Gastrocnemius medialis (tissue), 4 donors: ENCODE measurements at regions not wholly inside any gene's neighbourhood (a gene's known extent, or its start where the extent isn't known, plus 50 kb on each side); places are given as distances from the start of the nearest gene placed in this dataset.
"Not testable (repeated sequence)": the region's sequence is repeated elsewhere in the genome, so short reads cannot be mapped to it uniquely, and the experiment has no call there.

Source experiments
- ATAC-seq, 2 donors: fragments of 150-250 bp; one replicate each; pipeline ENCODE4 v1.9.1; 2016
- DNase-seq, 2 donors: peaks; one replicate each; pipeline ENCODE4 v3.0.0-alpha.2; 2019
- H3K27ac ChIP-seq, 4 donors: fragments of 200-600 bp; sonication (generic); 1 replicate in 1 of 4; 2 replicates in 3 of 4; pipeline ENCODE4 v1.5.1; 2016 to 2018; ENCODE audit warnings: mild to moderate bottlenecking in 2 of 4, moderate library complexity in 1 of 4
- H3K27me3 ChIP-seq, 3 donors: fragments of 200-600 bp; sonication (generic) in 2 of 3; 1 replicate in 1 of 3; 2 replicates in 2 of 3; pipeline versions ENCODE4 v1.5.1 to v1.6.0; 2016 to 2019; ENCODE audit warnings: mild to moderate bottlenecking in 1 of 3, moderate library complexity in 1 of 3
- H3K36me3 ChIP-seq, 2 donors: fragments of 200-600 bp; sonication (generic) in 1 of 2; one replicate each; pipeline ENCODE4 v1.5.1; 2017 to 2018
- H3K4me1 ChIP-seq, 2 donors: fragments of 200-600 bp; sonication (generic) in 1 of 2; one replicate each; pipeline ENCODE4 v1.5.1; 2016 to 2017; ENCODE audit warnings: mild to moderate bottlenecking in 2 of 2
- H3K4me3 ChIP-seq, 4 donors: fragments of 200-600 bp; sonication (generic) in 3 of 4; 1 replicate in 1 of 4; 2 replicates in 3 of 4; pipeline ENCODE4 v1.5.1; 2016 to 2019; ENCODE audit warnings: mild to moderate bottlenecking in 2 of 4
- H3K9me3 ChIP-seq, 3 donors: fragments of 200-600 bp; sonication (generic) in 2 of 3; 1 replicate in 1 of 3; 2 replicates in 2 of 3; pipeline ENCODE4 v1.5.1; 2016 to 2019
- CTCF ChIP-seq, 5 experiments: fragments of 450-650 bp in 3 of 5; fragments of 200-600 bp in 2 of 5; sonication (generic) in 2 of 5; IDR thresholded peaks in 4 of 5; conservative IDR thresholded peaks in 1 of 5; 1 replicate in 4 of 5; 2 replicates in 1 of 5; pipeline ENCODE4 v1.5.1; 2016 to 2019; ENCODE audit warnings: antibody characterized with exemption in 5 of 5, mild to moderate bottlenecking in 3 of 5, moderate library complexity in 3 of 5
- POLR2A ChIP-seq, 2 donors: fragments of 450-650 bp; IDR thresholded peaks; one replicate each; pipeline ENCODE4 v1.6.1; 2017; ENCODE audit warnings: antibody characterized with exemption in 2 of 2, mild to moderate bottlenecking in 2 of 2, moderate library complexity in 2 of 2
- in situ Hi-C, 4 donors: fragments of 200-750 bp; cut with MboI; loops; one replicate each; pipeline versions ENCODE4 v1.15.0 to v1.8.0; 2017; ENCODE audit warnings: low sequenced_read_pairs in 4 of 4
- intact Hi-C: fragments of 100-400 bp; cut with DNase I; formaldehyde crosslinking; loops from one replicate; pipeline ENCODE4 v1.15.1; 2023; ENCODE audit warnings: low total_unique reads

- no peaks in the 10 kb centered on the region for H3K4me1 ChIP-seq
- H3K27ac ChIP-seq = no peak overlapping the region
- H3K9me3 ChIP-seq = no peaks in the 10 kb centered on the region
- no peaks in the 10 kb centered on the region for H3K36me3 ChIP-seq
- DNase-seq = no peak
- H3K27me3 ChIP-seq = no peaks in the 10 kb centered on the region
- no peak overlapping the region for H3K4me3 ChIP-seq
- in situ Hi-C loops = loop anchor here in 1 of 4 donors (10.0 to 25.0 kb wide), 2 partner anchors 57 to 966 kb away; no protein-coding TSS in a partner anchor
- no peak for TF ChIP-seq CTCF (IDR thresholded peaks at IDR 0.05 in 4 of 5, conservative IDR thresholded peaks at IDR 0.05 in 1 of 5)
- no peak for TF ChIP-seq POLR2A (IDR thresholded peaks at IDR 0.05)
- intact Hi-C loops = no loop called here
- no peak for ATAC-seq
These were observed 255.9 kb downstream of the C11orf87 start for GRCh38 chr11:109677876-109678275.

GRCh38 chr11:109680127-109680526, 258.1 kb downstream of the C11orf87 start:
- in situ Hi-C loops = loop anchor here in 1 of 4 donors (25.0 kb wide), 1 partner anchor 968 kb away; no protein-coding TSS in a partner anchor

GRCh38 chr11:109682788-109683187, 260.8 kb downstream of the C11orf87 start:
- in situ Hi-C loops = loop anchor here in 1 of 4 donors (25.0 kb wide), 1 partner anchor 970 kb away; no protein-coding TSS in a partner anchor
- H3K36me3 ChIP-seq, H3K9me3 ChIP-seq, intact Hi-C loops, H3K27me3 ChIP-seq, ATAC-seq, H3K27ac ChIP-seq, H3K4me1 ChIP-seq, DNase-seq, H3K4me3 ChIP-seq: not testable (repeated sequence)

More at GRCh38 chr11:109680127-109680526, 258.1 kb downstream of the C11orf87 start:
- intact Hi-C loops = no loop called here
- no peaks in the 10 kb centered on the region for H3K36me3 ChIP-seq
- DNase-seq (no peak), ATAC-seq (no peak)
- H3K27ac ChIP-seq = no peak overlapping the region
- H3K4me1 ChIP-seq = no peaks in the 10 kb centered on the region
- H3K4me3 ChIP-seq = no peak overlapping the region
- no peak for TF ChIP-seq POLR2A (IDR thresholded peaks at IDR 0.05)
- TF ChIP-seq CTCF (IDR thresholded peaks at IDR 0.05 in 4 of 5, conservative IDR thresholded peaks at IDR 0.05 in 1 of 5) = no peak
- no peaks in the 10 kb centered on the region for H3K9me3 ChIP-seq
- H3K27me3 ChIP-seq = no peaks in the 10 kb centered on the region

- in situ Hi-C loops = loop anchor here in 1 of 4 donors (25.0 kb wide), 1 partner anchor 983 kb away; no protein-coding TSS in a partner anchor
- H3K4me3 ChIP-seq = no peak overlapping the region
- no peak overlapping the region for H3K27ac ChIP-seq
- H3K36me3 ChIP-seq = no peaks in the 10 kb centered on the region
- DNase-seq = no peak
- H3K9me3 ChIP-seq = peaks cover 0 to 4% (median 0%) of the 10 kb centered on the region in 3 donors
- ATAC-seq = no peak
- H3K4me1 ChIP-seq = no peaks in the 10 kb centered on the region
- intact Hi-C loops = loop anchor here (5.0 kb wide), 1 partner anchor 998 kb away; no protein-coding TSS in a partner anchor
- H3K27me3 ChIP-seq = no peaks in the 10 kb centered on the region
- no peak for TF ChIP-seq POLR2A (IDR thresholded peaks at IDR 0.05)
- no peak for TF ChIP-seq CTCF (IDR thresholded peaks at IDR 0.05 in 4 of 5, conservative IDR thresholded peaks at IDR 0.05 in 1 of 5)
These were observed 273.7 kb downstream of the C11orf87 start for GRCh38 chr11:109695696-109696095.

- in situ Hi-C loops = loop anchor here in 1 of 4 donors (25.0 kb wide), 1 partner anchor 984 kb away; no protein-coding TSS in a partner anchor
- Histone ChIP-seq H3K9me3 (peaks cover 0 to 4% (median 0%) of the 10 kb centered on the region in 3 donors), H3K4me1 (no peaks in the 10 kb centered on the region), H3K27me3 (no peaks in the 10 kb centered on the region), H3K36me3 (no peaks in the 10 kb centered on the region), H3K4me3 (no peak overlapping the region), H3K27ac (no peak overlapping the region)
- intact Hi-C loops = loop anchor here (5.0 kb wide), 1 partner anchor 999 kb away; no protein-coding TSS in a partner anchor
- ATAC-seq (no peak), DNase-seq (no peak)
- TF ChIP-seq POLR2A (IDR thresholded peaks at IDR 0.05) (no peak), CTCF (IDR thresholded peaks at IDR 0.05 in 4 of 5, conservative IDR thresholded peaks at IDR 0.05 in 1 of 5) (no peak)
These were observed 274.4 kb downstream of the C11orf87 start for GRCh38 chr11:109696191-109696897.
